T-helper 17 cell (primary cell): ENCODE measurements at regions not wholly inside any gene's neighbourhood (a gene's known extent, or its start where the extent isn't known, plus 50 kb on each side); places are given as distances from the start of the nearest gene placed in this dataset.
"Not testable (repeated sequence)": the region's sequence is repeated elsewhere in the genome, so short reads cannot be mapped to it uniquely, and the experiment has no call there.

Experiments
- ATAC-seq: fragments of 150-1000 bp; cut with Tn5 transposase; 2 replicates; pipeline ENCODE4 v1.10.0; 2021; ENCODE audit warnings: mild to moderate bottlenecking, moderate library complexity
- DNase-seq, 3 donors: peaks; one replicate each; pipeline versions ENCODE4 v3.0.0 to v3.0.0-alpha.2; 2020 to 2021
- H3K9me3 ChIP-seq: one replicate; pipeline ENCODE4 v1.7.0; 2013; ENCODE audit warnings: low read length, mild to moderate bottlenecking; ENCODE audit not compliant: control insufficient read depth, poor library complexity, severe bottlenecking
- H3K27ac Mint-ChIP-seq: one replicate; pipeline ENCODE4 v1.8.0; 2022; ENCODE audit warnings: mild to moderate bottlenecking, moderate library complexity, mixed read lengths
- H3K27me3 Mint-ChIP-seq: one replicate; pipeline ENCODE4 v1.8.0; 2022; ENCODE audit warnings: mixed read lengths
- H3K36me3 Mint-ChIP-seq: one replicate; pipeline ENCODE4 v1.8.0; 2022; ENCODE audit warnings: low read depth, mixed read lengths
- H3K4me1 Mint-ChIP-seq: one replicate; pipeline ENCODE4 v1.8.0; 2022; ENCODE audit warnings: mild to moderate bottlenecking, mixed read lengths
- H3K4me3 Mint-ChIP-seq: one replicate; pipeline ENCODE4 v1.8.0; 2022; ENCODE audit warnings: mild to moderate bottlenecking, moderate library complexity, mixed read lengths

- no peak for DNase-seq
- no peaks in the 10 kb centered on the region for H3K9me3 ChIP-seq
- Mint-ChIP-seq H3K27ac (no peak overlapping the region), H3K27me3 (peaks cover 15% of the 10 kb centered on the region), H3K4me1 (no peaks in the 10 kb centered on the region), H3K36me3 (no peaks in the 10 kb centered on the region), H3K4me3 (no peak overlapping the region)
- ATAC-seq, result no peak
Measured at GRCh38 chr9:2427120-2427891, 194.3 kb upstream of the VLDLR start.

GRCh38 chr9:2439957-2440356 is 181.6 kb upstream of the VLDLR start:
- peaks cover 8% of the 10 kb centered on the region for H3K9me3 ChIP-seq
- DNase-seq, result no peak
- no peak for ATAC-seq
- Mint-ChIP-seq H3K36me3 (peaks cover 2% of the 10 kb centered on the region), H3K4me1 (no peaks in the 10 kb centered on the region), H3K27ac (no peak overlapping the region), H3K4me3 (no peak overlapping the region), H3K27me3 (peaks cover 5% of the 10 kb centered on the region)

- not testable (repeated sequence) for H3K4me3 Mint-ChIP-seq, H3K27ac Mint-ChIP-seq, H3K36me3 Mint-ChIP-seq, H3K9me3 ChIP-seq, DNase-seq, ATAC-seq, H3K4me1 Mint-ChIP-seq, H3K27me3 Mint-ChIP-seq
Measured at GRCh38 chr9:2443933-2444332, 177.7 kb upstream of the VLDLR start.

- H3K9me3 ChIP-seq, result no peaks in the 10 kb centered on the region
- H3K4me1 Mint-ChIP-seq, result no peaks in the 10 kb centered on the region
- no peak overlapping the region for H3K27ac Mint-ChIP-seq
- no peak overlapping the region for H3K4me3 Mint-ChIP-seq
- ATAC-seq (no peak), DNase-seq (no peak)
- H3K36me3 Mint-ChIP-seq, result peaks cover 5% of the 10 kb centered on the region
- H3K27me3 Mint-ChIP-seq, result peaks cover 8% of the 10 kb centered on the region
Measured at GRCh38 chr9:2448193-2448738, 173.3 kb upstream of the VLDLR start.

GRCh38 chr9:2453106-2453505 is 168.5 kb upstream of the VLDLR start:
- ATAC-seq, result no peak

GRCh38 chr9:2453701-2454100 is 167.9 kb upstream of the VLDLR start:
- no peak overlapping the region for H3K27ac Mint-ChIP-seq
- no peak for DNase-seq
- peaks cover 26% of the 10 kb centered on the region for H3K27me3 Mint-ChIP-seq

More at GRCh38 chr9:2453106-2453505, 168.5 kb upstream of the VLDLR start:
- H3K36me3 Mint-ChIP-seq, result peaks cover 3% of the 10 kb centered on the region
- no peak overlapping the region for H3K4me3 Mint-ChIP-seq
- no peaks in the 10 kb centered on the region for H3K4me1 Mint-ChIP-seq
- H3K27ac Mint-ChIP-seq, result no peak overlapping the region
- H3K27me3 Mint-ChIP-seq, result peaks cover 21% of the 10 kb centered on the region
- DNase-seq, result no peak
- no peaks in the 10 kb centered on the region for H3K9me3 ChIP-seq

GRCh38 chr9:2459756-2460155 is 161.8 kb upstream of the VLDLR start:
- peaks cover 53% of the 10 kb centered on the region for H3K27me3 Mint-ChIP-seq
- no peaks in the 10 kb centered on the region for H3K9me3 ChIP-seq
- H3K4me3 Mint-ChIP-seq, result no peak overlapping the region
- H3K27ac Mint-ChIP-seq, result no peak overlapping the region
- no peaks in the 10 kb centered on the region for H3K36me3 Mint-ChIP-seq
- no peaks in the 10 kb centered on the region for H3K4me1 Mint-ChIP-seq
- DNase-seq (no peak), ATAC-seq (no peak)

More at GRCh38 chr9:2453701-2454100, 167.9 kb upstream of the VLDLR start:
- H3K4me3 Mint-ChIP-seq, result no peak overlapping the region
- H3K36me3 Mint-ChIP-seq, result peaks cover 3% of the 10 kb centered on the region
- H3K9me3 ChIP-seq, result no peaks in the 10 kb centered on the region
- no peaks in the 10 kb centered on the region for H3K4me1 Mint-ChIP-seq
- ATAC-seq, result no peak

- no peak for DNase-seq
- Mint-ChIP-seq H3K4me3 (no peak overlapping the region), H3K27me3 (peaks cover 58% of the 10 kb centered on the region), H3K36me3 (peaks cover 2% of the 10 kb centered on the region), H3K4me1 (peaks cover 2% of the 10 kb centered on the region), H3K27ac (no peak overlapping the region)
- ATAC-seq, result no peak
- H3K9me3 ChIP-seq, result no peaks in the 10 kb centered on the region
Measured at GRCh38 chr9:2461892-2462291, 159.7 kb upstream of the VLDLR start.

- H3K9me3 ChIP-seq, result no peaks in the 10 kb centered on the region
- Mint-ChIP-seq H3K27me3 (peaks cover 57% of the 10 kb centered on the region), H3K36me3 (peaks cover 6% of the 10 kb centered on the region), H3K4me3 (no peak overlapping the region), H3K4me1 (peaks cover 3% of the 10 kb centered on the region), H3K27ac (no peak overlapping the region)
- DNase-seq (no peak), ATAC-seq (no peak)
Measured at GRCh38 chr9:2464624-2465023, 157.0 kb upstream of the VLDLR start.

- Mint-ChIP-seq H3K27ac (no peak overlapping the region), H3K36me3 (peaks cover 6% of the 10 kb centered on the region), H3K4me1 (peaks cover 3% of the 10 kb centered on the region), H3K27me3 (peaks cover 53% of the 10 kb centered on the region), H3K4me3 (no peak overlapping the region)
- DNase-seq, result no peak
- no peaks in the 10 kb centered on the region for H3K9me3 ChIP-seq
- no peak for ATAC-seq
Measured at GRCh38 chr9:2465516-2465915, 156.1 kb upstream of the VLDLR start.

- H3K9me3 ChIP-seq, result no peaks in the 10 kb centered on the region
- no peak for ATAC-seq
- Mint-ChIP-seq H3K27me3 (peaks cover 53% of the 10 kb centered on the region), H3K27ac (no peak overlapping the region), H3K36me3 (peaks cover 6% of the 10 kb centered on the region), H3K4me1 (peaks cover 3% of the 10 kb centered on the region), H3K4me3 (no peak overlapping the region)
- no peak for DNase-seq
Measured at GRCh38 chr9:2465921-2466460, 155.6 kb upstream of the VLDLR start.

- no peaks in the 10 kb centered on the region for H3K9me3 ChIP-seq
- peaks cover 6% of the 10 kb centered on the region for H3K36me3 Mint-ChIP-seq
- peaks cover 48% of the 10 kb centered on the region for H3K27me3 Mint-ChIP-seq
- DNase-seq (no peak), ATAC-seq (no peak)
- H3K4me3 Mint-ChIP-seq, result no peak overlapping the region
- peaks cover 3% of the 10 kb centered on the region for H3K4me1 Mint-ChIP-seq
- H3K27ac Mint-ChIP-seq, result no peak overlapping the region
Measured at GRCh38 chr9:2466703-2467102, 154.9 kb upstream of the VLDLR start.

GRCh38 chr9:2469681-2470221 is 151.8 kb upstream of the VLDLR start:
- peaks cover 6% of the 10 kb centered on the region for H3K36me3 Mint-ChIP-seq
- no peak for ATAC-seq
- peaks cover 3% of the 10 kb centered on the region for H3K4me1 Mint-ChIP-seq
- H3K4me3 Mint-ChIP-seq, result no peak overlapping the region
- no peaks in the 10 kb centered on the region for H3K9me3 ChIP-seq
- H3K27me3 Mint-ChIP-seq, result peaks cover 60% of the 10 kb centered on the region
- H3K27ac Mint-ChIP-seq, result no peak overlapping the region
- no peak for DNase-seq
